Dermis blood vessel endothelial cell (primary cell): ENCODE measurements at regions not wholly inside any gene's neighbourhood (a gene's known extent, or its start where the extent isn't known, plus 50 kb on each side); places are given as distances from the start of the nearest gene placed in this dataset.
"Not testable (repeated sequence)": the region's sequence is repeated elsewhere in the genome, so short reads cannot be mapped to it uniquely, and the experiment has no call there.

Source experiments
- DNase-seq: peaks from one replicate; pipeline ENCODE4 v3.0.0; 2010

DNA sequence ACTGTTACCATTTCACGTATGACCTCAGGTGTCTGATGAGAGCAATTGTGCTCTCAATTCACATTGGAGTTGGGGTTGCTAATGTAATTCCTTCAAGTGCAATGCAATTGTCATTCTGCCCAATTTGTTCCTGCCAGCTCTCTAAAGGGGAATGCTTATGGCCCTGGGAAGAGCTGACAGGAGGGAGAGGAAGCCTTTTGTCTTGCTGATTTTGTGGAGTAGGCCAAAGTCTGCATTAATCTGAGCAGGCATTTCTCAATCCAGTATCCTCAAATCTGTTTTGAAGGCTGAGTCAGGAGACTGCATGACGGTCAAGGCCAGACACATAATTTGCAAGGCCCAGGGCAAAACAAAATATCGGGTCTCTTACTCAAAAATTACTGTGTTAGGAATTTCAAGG lies 326.4 kb upstream of the SPHKAP start:
- no peak for DNase-seq

DNA sequence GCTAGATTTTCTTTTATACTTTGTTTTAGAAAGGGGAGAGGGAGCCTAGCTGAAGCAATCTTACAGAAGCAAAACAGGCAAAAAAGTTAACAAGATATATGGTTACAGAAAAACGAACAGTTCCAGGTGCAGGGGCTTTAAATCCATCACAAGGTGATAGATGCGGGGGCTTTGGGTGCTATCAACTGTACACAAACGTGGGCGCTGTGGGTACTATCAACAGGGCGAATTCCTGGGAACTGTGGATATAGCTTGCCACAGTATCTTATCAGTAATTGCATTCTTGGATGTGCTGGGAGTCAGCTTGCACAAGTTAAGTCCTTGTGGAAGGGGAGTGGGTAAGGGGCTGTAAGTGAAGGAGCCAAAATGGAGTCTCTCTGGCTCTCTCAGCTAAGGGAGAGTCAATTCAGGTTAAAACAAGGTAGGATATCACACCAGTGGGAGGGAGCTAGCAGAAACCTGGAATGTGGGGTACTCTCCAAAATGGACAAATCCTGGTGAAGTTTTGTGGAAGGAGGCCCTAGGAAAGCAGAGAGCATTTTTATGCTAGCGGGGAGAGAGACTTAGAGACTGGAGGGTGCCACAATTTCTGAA lies 325.8 kb upstream of the SPHKAP start:
- no peak for DNase-seq

DNA sequence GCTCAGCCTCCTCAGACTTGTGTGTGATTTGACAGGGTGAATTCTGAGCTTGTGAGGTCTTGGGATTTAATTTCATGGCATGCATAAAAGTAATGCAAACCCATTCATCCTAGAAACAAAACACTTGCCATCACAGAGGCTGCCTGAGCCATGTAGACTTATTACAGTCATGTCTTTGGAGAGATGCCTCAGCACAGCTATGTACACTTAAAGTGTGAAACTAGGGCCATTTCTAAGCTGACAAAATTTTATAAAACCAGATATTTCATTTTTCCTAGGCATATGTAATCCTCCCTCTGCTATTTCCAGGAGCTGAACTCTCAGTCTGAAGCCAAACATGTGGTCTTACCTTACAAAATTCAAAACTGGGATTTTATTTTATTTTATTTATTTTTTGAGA lies 322.2 kb upstream of the SPHKAP start:
- DNase-seq = no peak

DNA sequence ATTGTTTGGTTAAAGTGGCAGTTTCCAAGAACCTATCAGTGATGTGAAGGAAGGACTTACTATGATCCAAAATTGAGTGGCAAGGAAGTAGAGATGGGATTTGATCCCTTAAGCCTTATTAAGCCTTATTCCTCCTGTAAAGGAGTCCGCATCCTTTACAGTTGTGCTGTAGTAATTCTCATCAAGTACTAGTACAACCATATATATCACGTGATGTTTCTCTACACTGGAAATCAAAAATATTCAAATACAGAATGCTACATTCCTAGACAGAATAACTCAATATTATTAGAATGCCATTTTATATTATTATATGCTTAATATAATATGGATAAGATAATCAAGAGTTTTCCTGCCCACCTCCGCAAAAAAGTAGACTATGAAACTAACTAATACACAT lies 312.4 kb upstream of the SPHKAP start:
- no peak for DNase-seq

DNA sequence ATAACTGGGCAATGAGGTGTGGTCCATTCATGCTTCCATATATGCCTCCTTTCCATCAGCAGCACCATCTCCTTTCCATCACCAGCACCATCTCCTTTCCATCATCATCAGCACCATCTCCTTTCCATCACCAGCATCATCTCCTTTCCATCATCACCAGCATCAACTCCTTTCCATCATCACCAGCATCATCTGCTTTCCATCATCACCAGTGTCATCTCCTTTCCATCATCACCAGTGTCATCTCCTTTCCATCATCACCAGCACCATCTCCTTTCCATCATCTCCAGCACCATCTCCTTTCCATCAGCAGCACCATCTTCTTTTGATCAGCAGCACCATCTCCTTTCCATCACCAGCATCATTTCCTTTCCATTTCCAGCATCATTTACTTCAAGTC lies 297.5 kb upstream of the SPHKAP start:
- DNase-seq = no peak

DNA sequence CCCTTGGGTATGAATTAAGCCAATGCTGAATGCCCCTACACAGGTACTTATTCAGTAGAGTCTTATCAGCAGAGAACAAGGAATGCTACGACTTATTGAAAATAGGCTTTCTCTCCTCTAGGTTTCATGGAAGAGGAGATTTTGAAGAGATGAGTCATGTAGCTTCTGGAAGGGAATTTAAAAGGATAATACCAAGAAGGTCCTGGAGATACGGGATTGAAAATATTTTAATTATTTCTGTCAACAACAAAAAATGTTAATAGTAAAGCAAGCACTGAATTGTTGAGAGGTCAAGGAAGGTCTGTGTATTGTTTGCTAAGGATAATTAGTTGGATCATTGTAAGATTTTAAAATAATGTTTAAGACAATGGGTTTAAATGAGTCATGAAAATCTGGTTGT lies 293.0 kb upstream of the SPHKAP start:
- no peak for DNase-seq

DNA sequence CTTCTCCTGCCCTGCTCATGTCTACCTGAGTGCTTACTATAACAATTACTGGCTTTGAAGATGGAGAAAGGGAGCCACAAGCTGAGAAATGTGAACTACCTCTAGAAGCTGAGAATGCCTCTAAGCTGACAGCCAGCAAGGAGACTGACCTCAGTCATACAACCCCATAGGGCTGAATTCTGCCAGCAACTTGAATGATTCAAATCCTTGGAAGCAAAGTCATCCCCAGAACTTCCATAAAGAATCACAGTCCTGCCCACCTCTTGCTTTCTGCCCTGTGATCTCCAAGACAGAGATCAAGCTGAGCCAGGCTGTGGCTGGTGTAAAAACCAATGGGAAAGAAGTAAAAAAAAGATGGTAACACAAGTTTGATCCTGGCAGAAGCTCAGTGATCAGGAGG lies 288.2 kb upstream of the SPHKAP start:
- no peak for DNase-seq

DNA sequence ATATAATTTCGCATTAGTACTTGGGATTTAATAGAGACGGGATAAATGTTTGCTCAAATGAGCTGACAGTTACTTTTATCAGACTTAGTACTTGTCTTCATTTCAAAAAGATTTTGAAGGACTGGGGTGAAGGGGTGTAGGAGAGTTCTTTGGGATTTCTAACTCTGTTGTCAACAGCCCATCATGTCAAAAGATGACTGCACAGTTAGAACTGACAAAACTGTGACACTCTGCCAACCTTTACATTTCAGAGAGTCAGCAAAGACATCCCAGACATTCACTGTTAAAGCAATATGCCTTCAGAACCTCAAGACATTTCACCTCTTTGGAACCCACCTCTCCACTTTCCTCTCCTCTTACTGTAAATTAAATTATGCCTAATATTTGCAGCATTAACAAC lies 285.4 kb upstream of the SPHKAP start:
- DNase-seq = no peak

DNA sequence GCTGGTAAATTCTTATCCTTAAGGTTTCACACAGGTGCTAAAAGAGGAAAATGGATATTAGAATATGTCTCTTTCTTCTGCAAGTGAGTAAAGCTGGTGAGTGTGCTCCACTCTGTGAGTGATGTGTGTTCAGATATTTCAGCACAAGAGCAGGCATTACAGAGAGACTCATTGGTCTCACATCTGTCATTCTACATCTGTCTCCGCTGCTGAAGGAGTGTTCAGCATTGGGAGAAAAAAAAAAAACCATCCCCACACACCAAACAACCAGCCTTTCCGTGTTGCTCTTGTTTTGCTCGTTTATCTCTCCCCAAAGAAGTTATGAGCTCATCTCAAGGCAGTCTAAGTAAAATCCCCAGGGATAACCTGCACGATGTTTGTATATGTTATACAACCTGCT lies 283.9 kb upstream of the SPHKAP start:
- no peak for DNase-seq

DNA sequence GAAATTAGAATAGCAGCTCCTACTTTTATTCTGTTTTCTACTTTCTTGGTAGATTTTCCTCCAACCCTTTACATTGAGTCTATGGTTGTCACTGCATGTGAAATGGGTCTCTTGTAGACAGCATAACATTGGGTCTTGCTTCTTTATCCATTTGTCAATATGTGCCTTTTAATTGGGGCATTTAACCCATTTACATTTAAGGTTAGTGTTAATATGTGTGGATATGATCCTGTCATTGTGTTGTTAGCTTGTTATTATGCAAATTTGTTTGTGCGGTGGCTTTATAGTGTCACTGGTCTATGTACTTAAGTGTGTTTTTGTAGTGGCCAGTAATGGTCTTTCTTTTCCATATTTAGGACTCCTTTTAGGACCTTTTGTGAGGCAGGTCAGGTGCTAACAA lies 276.9 kb upstream of the SPHKAP start:
- no peak for DNase-seq

DNA sequence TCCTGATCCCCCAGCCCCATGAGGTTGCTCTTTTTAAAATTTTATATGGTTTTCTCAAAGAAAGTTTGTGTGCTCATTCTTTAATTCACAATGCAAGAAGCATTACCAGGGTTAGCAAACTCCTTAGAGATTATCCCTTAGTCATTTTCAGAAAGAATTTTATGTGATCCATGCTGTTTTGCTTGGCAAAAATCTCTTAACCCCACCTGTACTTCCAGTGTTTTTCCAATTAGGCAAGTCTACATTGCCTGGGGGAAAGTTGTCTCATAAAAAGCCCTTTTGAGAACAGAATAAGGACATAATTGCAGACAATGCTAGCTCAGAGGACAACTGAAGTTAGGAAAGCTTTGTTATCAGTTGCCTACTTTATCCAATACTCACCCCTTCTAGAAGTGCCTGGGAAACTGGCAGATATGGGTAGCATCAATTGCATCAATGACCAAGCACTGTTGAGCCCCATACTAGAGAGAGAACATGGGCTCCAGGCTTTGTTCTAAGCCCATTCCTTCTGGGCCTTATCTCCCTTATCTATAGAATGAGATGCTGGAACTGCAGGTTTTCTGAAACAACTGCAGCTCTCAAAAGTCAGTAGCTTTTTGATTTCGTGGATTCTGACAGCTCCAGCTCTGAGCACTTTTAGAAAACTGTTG lies 265.9 kb upstream of the SPHKAP start:
- DNase-seq = no peak

DNA sequence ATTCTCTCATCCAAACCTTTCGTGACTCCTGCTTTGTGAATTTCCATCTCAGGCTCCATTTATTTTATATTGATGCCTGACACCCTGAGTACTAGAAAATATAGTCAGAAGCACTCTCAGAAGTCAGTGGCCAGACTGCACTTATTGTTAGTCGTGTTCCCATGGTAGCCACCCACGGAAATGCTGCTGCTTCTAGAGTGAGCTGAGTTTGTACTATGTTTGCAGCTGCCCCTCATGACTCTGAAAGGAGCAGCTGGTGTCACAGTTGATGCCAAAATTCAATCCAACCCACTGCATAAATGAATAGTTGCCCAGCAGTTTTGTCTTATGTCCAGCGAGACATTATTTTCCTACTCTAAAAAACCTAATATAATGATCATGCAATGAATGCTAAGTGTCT lies 265.2 kb upstream of the SPHKAP start:
- no peak for DNase-seq

DNA sequence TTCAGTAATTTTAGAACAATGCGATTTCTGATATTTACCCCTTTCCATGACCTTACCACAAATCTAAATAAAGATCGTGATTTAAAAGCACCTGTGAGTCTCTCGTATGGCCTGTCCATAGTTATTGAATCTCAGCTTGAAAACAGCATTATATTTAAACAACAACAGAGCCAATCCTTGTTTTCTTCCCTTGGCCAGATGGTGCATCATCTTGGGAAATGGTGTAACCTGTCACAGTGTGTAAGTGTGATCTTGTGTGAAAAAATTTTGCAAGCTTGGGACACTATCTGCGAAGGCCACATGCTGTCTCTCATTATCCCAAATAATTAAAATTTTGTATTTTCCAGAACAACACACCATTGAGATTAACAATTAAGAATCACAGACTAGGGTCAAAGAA lies 262.7 kb upstream of the SPHKAP start:
- no peak for DNase-seq

DNA sequence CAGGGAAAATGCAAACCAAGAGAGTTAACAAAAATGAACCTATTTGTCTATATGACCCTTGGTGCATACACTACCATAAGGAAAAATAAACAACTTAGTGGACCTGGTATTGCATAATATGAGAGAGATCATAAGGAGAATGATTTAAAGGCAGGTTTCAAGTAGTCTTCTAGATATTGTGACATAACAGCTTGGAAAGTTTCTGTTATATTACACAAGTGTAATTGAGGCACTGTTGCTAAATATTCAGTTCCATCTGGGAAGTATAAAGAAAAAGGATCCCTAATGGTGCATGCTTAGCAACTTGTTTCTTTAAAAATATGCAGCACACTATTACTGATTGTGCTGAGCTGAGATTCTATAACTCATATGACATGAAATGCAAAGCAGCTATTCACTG lies 252.2 kb upstream of the SPHKAP start:
- DNase-seq = no peak

DNA sequence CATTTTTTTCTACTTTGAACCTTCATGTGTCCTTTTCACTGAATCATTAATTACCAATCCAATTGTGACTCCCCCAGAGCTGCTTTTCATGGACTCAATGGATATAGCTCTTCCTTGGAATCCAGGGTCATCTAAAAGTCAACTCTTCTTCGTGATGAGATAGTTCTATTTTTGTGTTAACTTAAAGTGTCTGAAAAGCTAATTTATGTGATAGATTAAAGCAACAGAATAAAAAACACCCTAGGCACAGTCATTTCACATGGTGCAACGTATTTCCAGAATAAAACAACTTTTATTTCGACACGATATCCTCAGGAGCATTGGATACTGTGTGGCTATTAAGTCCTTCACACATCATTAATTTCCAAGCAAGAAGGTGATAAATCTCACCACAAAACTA lies 250.6 kb upstream of the SPHKAP start:
- DNase-seq = no peak

DNA sequence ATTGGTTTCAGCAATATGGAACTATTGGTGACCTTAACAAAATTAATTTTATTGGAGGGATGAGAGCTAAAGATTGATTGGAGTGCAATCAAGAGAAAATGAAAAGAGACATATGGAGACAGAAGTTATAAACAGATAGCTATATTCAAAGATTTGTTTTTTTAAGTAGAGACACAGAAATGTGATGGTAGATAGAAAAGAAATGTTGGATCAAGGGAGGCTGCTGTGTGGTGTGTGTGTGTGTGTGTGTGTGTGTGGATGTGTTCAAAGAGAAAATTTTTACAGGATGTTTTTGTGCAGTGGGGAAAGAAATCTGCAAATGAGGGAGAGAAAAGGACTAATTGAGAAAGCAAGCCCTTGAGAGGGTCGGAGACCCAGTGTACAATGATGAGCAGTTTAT lies 249.5 kb upstream of the SPHKAP start:
- DNase-seq = no peak

DNA sequence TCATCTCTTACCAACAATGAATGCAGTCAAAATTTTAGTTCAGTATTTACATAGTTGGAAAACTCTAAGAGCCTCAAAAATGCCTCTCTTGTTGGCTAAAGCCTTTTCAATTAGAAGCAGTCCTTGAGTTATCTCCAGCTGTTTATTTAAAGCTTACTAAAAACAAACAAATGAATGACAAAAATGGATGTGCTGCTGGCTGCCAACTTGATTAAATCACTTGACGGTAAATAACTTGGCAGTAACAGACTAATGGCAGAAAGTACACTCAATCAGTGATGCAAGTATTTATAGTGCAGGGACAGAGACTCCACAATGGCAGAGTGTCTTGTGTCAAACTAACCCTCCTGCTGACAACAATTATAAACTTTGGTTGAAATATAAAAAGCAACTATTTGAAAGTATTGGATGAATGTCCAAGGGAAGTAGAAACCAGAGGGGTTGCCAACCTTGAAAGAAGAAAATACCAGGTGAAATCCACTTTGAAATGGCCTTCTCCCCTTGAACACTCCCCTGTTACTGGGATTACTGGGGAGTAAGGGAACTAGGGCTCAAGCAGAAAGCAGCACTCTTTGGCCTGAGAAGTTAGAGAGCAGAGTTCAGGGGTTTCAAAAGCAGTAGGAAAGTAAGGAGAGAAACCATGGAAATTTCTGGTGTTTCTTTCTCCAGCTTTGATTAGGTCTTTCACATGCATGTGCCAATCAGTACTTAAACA lies 245.2 kb upstream of the SPHKAP start:
- no peak for DNase-seq

DNA sequence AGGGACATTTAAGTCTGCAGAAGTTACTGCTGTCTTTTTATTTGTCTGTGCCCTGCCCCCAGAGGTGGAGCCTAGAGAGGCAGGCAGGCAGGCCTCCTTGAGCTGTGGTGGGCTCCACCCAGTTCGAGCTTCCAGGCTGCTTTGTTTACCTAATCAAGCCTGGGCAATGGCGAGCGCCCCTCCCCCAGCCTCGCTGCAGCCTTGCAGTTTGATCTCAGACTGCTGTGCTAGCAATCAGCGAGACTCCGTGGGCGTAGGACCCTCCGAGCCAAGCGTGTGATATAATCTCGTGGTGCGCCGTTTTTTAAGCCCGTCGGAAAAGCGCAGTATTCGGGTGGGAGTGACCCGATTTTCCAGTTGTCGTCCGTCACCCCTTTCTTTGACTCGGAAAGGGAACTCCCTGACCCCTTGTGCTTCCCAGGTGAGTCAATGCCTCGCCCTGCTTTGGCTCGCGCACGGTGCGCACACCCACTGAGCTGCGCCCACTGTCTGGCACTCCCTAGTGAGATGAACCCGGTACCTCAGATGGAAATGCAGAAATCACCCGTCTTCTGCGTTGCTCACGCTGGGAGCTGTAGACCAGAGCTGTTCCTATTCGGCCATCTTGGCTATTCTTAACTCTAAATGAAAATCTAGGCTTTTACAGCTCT lies 244.0 kb upstream of the SPHKAP start:
- DNase-seq = not testable (repeated sequence)

DNA sequence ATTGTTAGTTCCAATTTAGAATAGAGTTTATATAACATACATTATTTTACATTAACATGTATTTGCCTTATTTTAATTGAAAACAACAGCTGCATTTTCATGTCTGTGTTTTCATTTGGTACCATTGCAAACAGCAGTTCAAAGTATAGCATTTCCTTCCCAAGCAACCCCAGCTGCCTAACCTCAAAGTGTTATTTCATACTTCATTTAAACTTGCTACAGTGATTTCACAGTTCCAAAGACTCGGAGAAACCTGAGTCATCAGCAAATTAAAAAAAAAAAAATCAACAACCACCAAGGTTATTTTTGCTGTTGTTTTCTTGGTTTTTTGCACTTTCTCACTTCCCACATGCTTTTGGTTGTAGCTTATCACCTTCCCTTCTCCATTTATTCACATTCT lies 236.5 kb upstream of the SPHKAP start:
- no peak for DNase-seq

DNA sequence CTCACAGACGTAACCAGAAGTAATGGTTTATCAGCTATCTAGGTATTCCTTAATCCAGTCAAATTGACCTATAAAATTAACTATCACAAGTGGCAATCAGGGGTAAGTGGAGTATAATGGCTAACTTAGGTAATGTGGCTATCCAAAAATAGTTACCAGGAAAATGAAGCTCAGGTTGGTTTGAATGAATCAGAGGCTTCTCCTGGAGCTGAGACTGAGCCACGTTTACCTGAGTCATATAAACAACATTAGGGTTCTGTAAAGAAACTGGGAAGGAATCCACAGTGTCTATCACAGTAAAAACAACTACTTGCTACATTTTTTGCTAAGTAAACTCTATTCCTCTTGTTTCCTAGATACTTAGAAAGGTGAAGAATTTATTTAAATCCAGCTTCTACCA lies 236.0 kb upstream of the SPHKAP start:
- DNase-seq = no peak

DNA sequence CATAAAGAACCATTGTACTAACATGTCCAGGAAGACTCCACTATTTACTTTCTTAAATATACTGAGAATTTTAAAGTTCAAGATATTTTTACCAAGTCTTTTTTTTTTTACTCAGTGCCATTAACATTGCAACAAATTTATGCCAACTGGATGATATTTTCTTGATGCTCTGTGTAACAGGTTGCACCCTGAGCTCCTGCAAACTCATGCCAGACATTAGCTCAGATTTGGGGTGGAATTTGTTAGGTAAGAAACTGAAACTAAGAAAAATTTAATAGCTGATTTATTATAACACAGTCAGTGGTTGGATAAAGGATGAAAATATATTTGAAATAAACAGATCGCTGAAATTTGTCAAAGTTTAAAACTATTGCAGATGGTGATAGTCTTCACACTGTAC lies 228.6 kb upstream of the SPHKAP start:
- DNase-seq = no peak

DNA sequence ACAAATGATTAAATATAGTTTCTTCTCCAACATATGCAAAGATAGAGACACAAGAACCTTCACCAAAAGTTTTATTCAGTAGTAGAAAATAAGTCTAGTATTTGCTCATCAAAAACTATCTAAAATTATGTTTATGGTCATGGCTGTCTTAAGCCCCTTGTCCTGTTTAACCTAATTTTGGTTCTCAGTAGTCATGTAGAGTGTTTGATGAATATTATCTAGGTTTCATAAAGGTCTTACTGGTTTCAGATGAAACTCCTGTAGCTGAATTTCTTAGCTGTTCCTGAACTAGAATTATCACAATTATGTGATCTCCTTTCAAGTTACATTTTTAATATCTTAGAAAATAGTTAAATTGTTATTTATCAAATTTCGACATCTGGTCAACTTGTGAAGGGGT lies 228.0 kb upstream of the SPHKAP start:
- no peak for DNase-seq

DNA sequence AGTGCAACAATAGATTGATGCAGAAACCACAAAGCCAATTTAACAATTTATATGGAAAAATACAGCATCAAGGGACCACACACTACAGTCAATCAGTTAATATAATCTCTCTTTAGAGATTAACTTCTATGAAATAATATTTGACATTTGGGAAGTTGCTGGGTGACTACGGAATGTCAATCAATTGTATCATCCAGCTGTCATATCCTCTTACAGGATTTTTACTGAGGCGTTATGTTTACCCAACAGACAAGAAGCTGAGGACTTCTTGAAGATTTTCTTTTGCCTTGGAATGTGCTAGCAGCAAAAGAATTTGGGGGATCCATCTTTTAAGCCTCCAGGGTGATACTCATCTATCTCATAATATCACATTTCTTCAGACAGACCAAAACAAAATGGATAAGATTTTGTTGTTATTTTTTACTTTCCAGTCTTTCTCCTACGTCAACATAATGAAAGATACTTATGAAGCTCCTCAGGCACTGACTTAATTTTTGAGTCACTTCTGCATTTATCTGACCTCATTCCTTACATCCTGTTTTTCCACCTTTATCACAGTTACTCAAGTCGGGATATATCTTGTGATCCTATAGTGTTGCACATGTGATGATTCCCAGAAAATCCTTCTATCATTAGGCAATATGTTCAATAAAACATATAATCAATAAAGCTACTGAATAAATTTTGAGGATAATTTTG lies 227.2 kb upstream of the SPHKAP start:
- DNase-seq = no peak
